Activated CD4-positive, alpha-beta T cell treated with anti-CD3 and anti-CD28 coated beads, Interleukin-2, amount 10 ng/mL, durations not matched to agents 24 days and 14 days (primary cell): ENCODE measurements at regions not wholly inside any gene's neighbourhood (a gene's known extent, or its start where the extent isn't known, plus 50 kb on each side); places are given as distances from the start of the nearest gene placed in this dataset.

Experiments
- DNase-seq: peaks from one replicate; pipeline ENCODE4 v3.0.0; 2022
- H3K27ac Mint-ChIP-seq: one replicate; pipeline ENCODE4 v1.8.0; 2022; ENCODE audit warnings: mild to moderate bottlenecking, mixed read lengths
- H3K27me3 Mint-ChIP-seq: one replicate; pipeline ENCODE4 v1.8.0; 2022; ENCODE audit warnings: mixed read lengths
- H3K36me3 Mint-ChIP-seq: one replicate; pipeline ENCODE4 v1.8.0; 2022; ENCODE audit warnings: low read depth, mild to moderate bottlenecking, mixed read lengths
- H3K4me1 Mint-ChIP-seq: one replicate; pipeline ENCODE4 v1.8.0; 2021; ENCODE audit warnings: mixed read lengths
- H3K4me3 Mint-ChIP-seq: one replicate; pipeline ENCODE4 v1.8.0; 2022; ENCODE audit warnings: mild to moderate bottlenecking, moderate library complexity, mixed read lengths
- H3K9me3 Mint-ChIP-seq: one replicate; pipeline ENCODE4 v1.8.0; 2021; ENCODE audit warnings: mixed read lengths
- intact Hi-C: fragments of 100-400 bp; cut with micrococcal nuclease; formaldehyde crosslinking; loops from one replicate; pipeline ENCODE4 v1.15.1; 2023

DNA sequence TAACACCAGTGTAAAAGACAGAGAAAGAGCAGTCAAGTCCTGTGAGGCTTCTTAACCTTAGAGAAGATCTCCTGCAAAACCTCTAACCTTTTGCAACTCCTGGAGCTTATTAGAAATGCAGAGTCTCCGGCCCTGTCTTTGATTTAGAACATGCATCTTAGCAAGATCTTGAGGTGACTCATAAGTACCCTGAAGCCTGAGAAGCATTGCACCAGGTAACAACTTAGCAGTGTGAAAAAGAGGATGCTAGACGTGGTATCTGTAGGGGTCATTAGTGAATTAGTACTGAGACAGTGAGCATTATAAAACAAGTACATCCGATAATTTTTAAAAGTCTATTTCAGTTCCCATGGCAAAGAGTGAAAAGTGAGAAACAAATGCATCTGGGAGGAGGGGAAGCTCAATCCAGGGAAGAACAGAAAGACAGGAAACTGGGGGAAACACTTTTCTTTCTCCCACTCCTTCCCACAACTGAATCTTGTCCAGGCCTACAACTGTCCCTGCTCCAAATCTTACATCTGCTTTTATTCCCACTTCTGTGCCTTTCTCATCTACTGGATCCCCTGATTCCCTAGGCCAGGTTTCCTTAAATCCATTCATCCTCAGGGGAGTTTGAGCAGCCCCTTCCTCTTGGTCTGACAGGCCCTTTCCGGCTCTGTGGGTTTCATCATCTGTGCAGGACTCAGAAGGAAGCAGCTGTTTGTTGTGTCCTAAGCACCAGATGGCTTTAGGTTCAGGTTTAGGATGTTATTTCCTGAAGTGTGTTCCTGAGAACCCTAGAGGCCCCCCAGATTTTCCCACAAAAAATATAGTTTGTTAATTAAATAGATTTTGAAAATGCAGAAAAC is 128.1 kb upstream of the IL12A start:
- no peak for DNase-seq
- no peak overlapping the region for H3K27ac Mint-ChIP-seq
- intact Hi-C loops, result no loop called here
- H3K27me3 Mint-ChIP-seq, result peaks cover 30% of the 10 kb centered on the region
- no peak overlapping the region for H3K4me3 Mint-ChIP-seq
- peaks cover 3% of the 10 kb centered on the region for H3K4me1 Mint-ChIP-seq
- no peaks in the 10 kb centered on the region for H3K9me3 Mint-ChIP-seq
- no peaks in the 10 kb centered on the region for H3K36me3 Mint-ChIP-seq

DNA sequence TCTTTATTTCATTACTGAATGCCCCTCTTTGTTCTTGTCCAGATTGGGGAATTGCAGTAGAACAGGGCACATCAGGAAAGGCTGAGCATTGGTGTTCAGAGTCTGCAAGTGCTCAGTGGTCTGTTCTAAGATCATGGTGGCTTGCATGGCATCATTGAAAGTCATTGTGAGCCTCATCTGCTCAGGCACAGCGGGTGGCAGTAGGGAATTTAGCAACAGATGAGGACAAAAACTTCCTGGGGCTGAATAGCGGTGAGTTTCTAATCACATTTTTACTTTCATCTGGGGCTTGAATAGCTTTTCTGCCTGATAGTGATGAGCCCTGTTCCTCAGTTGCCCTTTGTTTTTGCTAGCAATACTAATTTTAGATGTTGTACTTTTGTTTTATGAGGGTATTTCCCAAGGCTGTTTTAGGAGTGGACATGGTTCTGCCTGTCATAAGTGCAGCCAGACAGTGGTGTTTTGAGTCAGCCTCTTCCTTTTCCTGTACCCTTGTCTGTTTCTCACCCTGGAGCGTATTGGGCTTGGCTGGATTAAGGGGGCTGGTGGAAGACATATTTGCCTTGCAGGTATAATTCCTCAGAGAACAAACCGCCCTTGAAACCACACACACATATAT is 127.2 kb upstream of the IL12A start:
- no peak overlapping the region for H3K4me3 Mint-ChIP-seq
- DNase-seq, result no peak
- intact Hi-C loops, result no loop called here
- H3K36me3 Mint-ChIP-seq, result no peaks in the 10 kb centered on the region
- H3K27me3 Mint-ChIP-seq, result peaks cover 25% of the 10 kb centered on the region
- H3K4me1 Mint-ChIP-seq, result peaks cover 3% of the 10 kb centered on the region
- H3K27ac Mint-ChIP-seq, result no peak overlapping the region
- H3K9me3 Mint-ChIP-seq, result no peaks in the 10 kb centered on the region

DNA sequence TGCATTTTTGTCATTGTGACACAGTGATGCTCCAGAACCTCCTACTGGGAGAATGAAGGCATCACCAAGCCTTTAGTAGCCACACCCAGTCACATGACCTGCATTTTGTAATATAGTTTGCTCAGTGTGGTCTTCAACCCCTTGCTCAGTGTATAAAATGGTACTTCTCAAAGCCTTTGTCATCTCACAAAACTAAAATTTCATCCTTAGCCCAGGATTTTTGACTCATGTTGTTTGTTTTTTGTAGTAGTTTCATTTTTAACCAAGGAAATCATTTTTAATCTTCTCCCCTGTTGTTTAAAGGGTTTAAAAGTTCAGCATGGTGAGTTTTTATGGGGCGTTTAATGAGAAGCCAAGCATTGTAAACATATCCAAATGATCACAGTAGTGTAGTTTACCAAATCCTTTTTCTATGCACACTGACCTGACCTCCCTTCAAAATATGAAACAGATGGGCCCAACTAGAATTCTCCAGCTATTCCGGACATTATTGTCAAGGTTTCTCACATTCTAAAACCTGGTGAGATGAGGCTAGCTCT is 123.5 kb upstream of the IL12A start:
- H3K36me3 Mint-ChIP-seq, result no peaks in the 10 kb centered on the region
- intact Hi-C loops, result no loop called here
- no peak overlapping the region for H3K4me3 Mint-ChIP-seq
- H3K4me1 Mint-ChIP-seq, result peaks cover 3% of the 10 kb centered on the region
- H3K9me3 Mint-ChIP-seq, result no peaks in the 10 kb centered on the region
- no peak overlapping the region for H3K27ac Mint-ChIP-seq
- no peak for DNase-seq
- peaks cover 19% of the 10 kb centered on the region for H3K27me3 Mint-ChIP-seq

DNA sequence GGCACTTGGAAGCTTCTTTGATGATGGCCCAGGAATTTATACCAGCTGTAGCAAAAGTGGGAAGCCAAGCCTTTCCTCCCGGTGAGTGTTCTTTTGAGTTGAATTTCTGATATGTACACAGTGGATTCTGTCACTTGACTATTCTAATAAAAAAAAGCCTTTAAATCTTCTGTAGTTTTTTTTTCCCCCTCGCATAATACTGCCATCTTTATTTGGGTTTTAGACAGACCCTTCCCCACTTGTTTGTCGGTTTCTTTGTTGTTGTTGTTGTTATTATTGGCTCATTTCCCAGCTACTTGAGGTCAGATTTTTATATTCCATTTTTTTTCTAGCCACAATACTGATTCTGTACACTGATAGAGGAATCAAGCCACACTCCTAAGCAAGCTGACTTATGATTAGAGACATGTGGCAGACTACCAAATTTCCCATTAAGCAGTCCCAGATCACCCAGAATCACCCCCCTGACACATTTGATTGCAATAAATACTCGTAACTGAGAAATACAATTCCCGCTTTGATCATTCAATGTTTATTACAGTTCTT is 122.4 kb upstream of the IL12A start:
- intact Hi-C loops, result no loop called here
- no peak for DNase-seq
- Mint-ChIP-seq H3K36me3 (no peaks in the 10 kb centered on the region), H3K4me3 (no peak overlapping the region), H3K27ac (no peak overlapping the region), H3K27me3 (peaks cover 15% of the 10 kb centered on the region), H3K4me1 (peaks cover 3% of the 10 kb centered on the region), H3K9me3 (no peaks in the 10 kb centered on the region)

DNA sequence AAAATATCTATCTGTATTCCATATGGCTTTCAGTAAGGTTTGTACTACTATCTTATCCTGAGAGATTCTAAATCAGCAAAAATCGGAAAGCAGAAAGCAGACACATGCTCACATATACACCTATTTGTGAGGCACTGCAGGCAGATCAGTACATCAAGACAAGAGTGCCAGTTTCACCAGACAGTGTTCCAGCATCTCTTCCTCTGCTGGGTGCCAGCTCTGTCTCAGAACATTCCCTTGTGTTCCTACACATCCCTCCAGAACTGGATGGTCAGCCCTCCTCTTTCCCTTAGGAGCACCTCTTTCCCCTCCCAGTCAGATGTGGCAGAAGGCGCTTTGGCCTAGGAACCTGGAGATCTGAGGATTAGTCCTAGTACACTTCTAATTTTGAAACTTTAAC is 121.3 kb upstream of the IL12A start:
- Mint-ChIP-seq H3K4me3 (no peak overlapping the region), H3K27me3 (peaks cover 13% of the 10 kb centered on the region), H3K4me1 (peaks cover 3% of the 10 kb centered on the region), H3K27ac (no peak overlapping the region), H3K36me3 (no peaks in the 10 kb centered on the region), H3K9me3 (no peaks in the 10 kb centered on the region)
- intact Hi-C loops, result no loop called here
- DNase-seq, result no peak

DNA sequence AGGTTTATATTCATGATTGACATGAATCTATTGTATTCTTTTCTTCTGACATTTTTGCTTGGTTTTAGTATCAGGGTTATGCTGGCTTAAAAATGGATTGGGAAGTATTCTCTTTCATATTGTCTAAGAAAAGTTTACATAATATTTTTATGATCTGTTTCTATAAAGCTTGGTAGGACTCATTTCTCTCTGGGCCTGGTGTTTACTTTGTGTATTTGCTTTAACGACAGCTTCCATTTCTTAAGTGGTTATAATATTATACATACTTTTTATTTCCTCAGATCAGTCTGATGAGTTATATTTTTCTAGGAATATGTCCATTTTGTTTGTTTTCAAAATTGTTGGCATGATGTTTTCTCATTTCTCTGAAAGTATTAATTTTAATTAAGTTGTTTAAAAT is 117.9 kb upstream of the IL12A start:
- Mint-ChIP-seq H3K4me3 (no peak overlapping the region), H3K27me3 (peaks cover 16% of the 10 kb centered on the region), H3K36me3 (no peaks in the 10 kb centered on the region), H3K27ac (no peak overlapping the region), H3K4me1 (no peaks in the 10 kb centered on the region), H3K9me3 (no peaks in the 10 kb centered on the region)
- DNase-seq, result no peak
- intact Hi-C loops, result no loop called here

DNA sequence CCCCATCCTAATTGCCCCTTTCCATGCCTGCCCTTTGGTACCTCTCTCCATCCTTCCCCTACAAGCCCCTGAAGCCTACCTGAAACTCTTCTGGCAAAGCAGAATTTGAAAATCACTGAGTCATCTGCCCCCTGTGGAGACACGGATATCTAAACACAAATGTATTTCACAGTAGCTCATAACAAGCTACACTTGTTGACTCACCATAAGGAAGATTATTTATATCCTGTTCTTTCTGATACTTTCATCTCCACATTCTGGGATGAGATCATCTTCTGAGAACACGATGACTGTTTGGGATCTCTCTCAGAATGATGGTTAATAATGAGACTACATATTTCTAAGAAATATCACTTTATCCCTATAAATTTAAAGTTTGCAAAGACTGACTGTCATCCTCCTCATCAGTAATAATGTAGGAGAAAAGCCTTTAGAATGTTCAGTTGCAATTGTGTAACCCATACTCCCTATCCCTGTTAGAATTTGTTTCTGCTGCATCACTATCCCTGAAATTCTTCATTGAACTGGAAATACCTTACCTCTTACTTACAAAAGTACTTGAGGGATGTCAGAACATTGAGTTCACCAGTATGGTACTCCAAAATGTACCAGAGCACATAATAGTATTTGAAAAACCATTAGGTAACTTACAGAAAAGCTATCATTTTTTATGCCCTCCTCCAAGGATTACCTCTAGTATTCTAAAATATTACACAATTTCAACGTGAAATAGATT is 116.1 kb upstream of the IL12A start:
- peaks cover 19% of the 10 kb centered on the region for H3K27me3 Mint-ChIP-seq
- H3K4me3 Mint-ChIP-seq, result no peak overlapping the region
- H3K27ac Mint-ChIP-seq, result no peak overlapping the region
- H3K36me3 Mint-ChIP-seq, result no peaks in the 10 kb centered on the region
- intact Hi-C loops, result no loop called here
- no peaks in the 10 kb centered on the region for H3K4me1 Mint-ChIP-seq
- H3K9me3 Mint-ChIP-seq, result no peaks in the 10 kb centered on the region
- no peak for DNase-seq

DNA sequence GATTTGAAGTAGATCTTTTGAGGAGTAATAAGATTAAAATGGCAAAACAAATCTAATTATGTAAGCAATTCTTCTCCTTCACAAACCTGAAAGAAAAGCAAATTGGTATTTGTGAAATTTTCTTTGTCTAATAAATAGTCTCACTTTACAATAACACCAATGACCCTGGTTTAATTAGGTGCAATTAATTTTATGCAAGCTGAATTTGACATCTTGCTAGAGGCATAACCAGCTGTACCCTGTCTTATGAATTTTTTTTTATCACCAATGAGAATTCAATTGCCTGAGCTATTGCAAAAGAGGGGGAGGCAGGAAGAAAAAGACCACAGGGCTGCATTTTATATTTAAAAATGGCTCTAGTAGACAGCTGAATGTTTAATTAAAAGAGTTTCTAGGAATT is 113.5 kb upstream of the IL12A start:
- no peak overlapping the region for H3K4me3 Mint-ChIP-seq
- no peak for DNase-seq
- H3K9me3 Mint-ChIP-seq, result no peaks in the 10 kb centered on the region
- H3K36me3 Mint-ChIP-seq, result no peaks in the 10 kb centered on the region
- intact Hi-C loops, result no loop called here
- no peak overlapping the region for H3K27ac Mint-ChIP-seq
- no peaks in the 10 kb centered on the region for H3K4me1 Mint-ChIP-seq
- peaks cover 15% of the 10 kb centered on the region for H3K27me3 Mint-ChIP-seq

DNA sequence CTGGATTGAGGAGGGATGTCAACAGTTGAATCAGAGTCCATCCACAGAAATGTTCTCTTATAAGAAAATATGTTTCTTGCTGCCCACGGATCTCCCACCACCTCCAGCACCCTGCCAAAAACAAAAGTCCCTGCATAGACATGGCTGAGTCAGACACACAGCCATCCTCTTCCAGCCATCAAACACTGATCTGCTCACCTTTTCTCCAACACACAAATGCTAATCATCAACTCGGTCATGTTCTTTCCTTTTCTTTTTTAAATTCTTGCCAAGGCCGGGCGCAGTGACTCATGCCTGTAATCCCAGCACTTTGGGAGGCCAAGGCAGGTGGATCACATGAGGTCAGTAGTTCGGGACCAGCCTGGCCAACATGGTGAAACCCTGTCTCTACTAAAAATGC is 110.7 kb upstream of the IL12A start:
- no peaks in the 10 kb centered on the region for H3K36me3 Mint-ChIP-seq
- no peak overlapping the region for H3K4me3 Mint-ChIP-seq
- H3K27me3 Mint-ChIP-seq, result peaks cover 26% of the 10 kb centered on the region
- intact Hi-C loops, result no loop called here
- DNase-seq, result no peak
- no peaks in the 10 kb centered on the region for H3K4me1 Mint-ChIP-seq
- H3K27ac Mint-ChIP-seq, result no peak overlapping the region
- H3K9me3 Mint-ChIP-seq, result no peaks in the 10 kb centered on the region

DNA sequence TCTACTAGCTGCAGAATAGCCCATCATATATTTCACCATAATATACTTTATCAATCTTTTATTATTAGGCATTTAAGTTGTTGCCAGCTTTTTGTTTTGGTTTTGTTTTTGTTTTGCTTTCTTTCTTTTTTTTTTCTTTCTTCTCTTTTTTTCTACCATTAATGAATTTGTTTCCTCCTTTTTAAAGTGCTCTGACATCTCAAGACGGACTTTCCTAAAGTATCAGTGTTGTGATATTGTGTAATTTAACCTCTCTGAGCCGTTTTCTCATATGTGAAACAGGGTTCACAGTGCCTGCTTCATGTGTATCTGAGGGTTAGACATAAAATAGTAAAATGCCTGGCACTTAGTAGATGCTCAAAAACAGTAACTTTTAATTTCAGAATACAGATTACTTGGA is 109.5 kb upstream of the IL12A start:
- Mint-ChIP-seq H3K27me3 (peaks cover 25% of the 10 kb centered on the region), H3K4me1 (no peaks in the 10 kb centered on the region), H3K27ac (no peak overlapping the region), H3K9me3 (no peaks in the 10 kb centered on the region), H3K4me3 (no peak overlapping the region), H3K36me3 (no peaks in the 10 kb centered on the region)
- DNase-seq, result no peak
- intact Hi-C loops, result no loop called here

DNA sequence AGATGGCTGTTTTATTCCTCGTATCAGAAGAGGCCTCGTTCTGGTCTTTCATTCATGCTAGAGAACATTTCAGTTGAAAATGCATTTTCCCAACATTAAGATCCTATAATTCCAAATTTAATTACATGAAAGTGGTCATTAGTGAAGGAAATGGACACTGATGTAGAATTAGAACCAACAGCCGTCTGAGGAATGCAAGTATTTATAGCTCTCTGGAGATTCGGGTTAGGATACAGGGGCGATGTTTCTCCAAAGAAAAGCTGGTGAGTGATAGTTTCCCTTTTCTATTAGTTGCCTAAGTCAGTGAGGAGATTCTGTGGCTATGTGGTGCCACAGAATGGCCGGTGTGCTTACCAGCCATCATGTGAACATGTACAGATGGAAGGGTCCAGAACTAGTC is 109.0 kb upstream of the IL12A start:
- no peak overlapping the region for H3K27ac Mint-ChIP-seq
- DNase-seq, result no peak
- no peaks in the 10 kb centered on the region for H3K4me1 Mint-ChIP-seq
- no peaks in the 10 kb centered on the region for H3K36me3 Mint-ChIP-seq
- intact Hi-C loops, result no loop called here
- no peaks in the 10 kb centered on the region for H3K9me3 Mint-ChIP-seq
- H3K4me3 Mint-ChIP-seq, result no peak overlapping the region
- peaks cover 22% of the 10 kb centered on the region for H3K27me3 Mint-ChIP-seq

DNA sequence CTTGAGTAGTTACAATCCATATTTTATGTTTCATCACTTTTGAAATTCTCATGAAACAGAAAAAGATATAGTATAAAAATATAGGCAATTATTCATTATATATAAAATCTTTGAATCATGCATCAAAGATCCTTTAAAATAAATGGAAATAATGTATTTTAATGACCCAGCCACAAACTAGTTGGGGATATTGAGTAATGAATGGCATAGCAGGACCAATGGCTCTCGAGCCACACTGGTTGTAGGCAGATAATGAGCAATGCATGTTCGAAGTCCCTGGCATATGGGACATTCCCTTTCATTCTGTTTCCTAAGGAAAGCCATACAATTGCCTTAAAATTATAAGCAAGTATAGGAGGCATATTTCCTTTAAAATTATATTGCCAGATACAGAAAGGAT is 107.4 kb upstream of the IL12A start:
- no peaks in the 10 kb centered on the region for H3K4me1 Mint-ChIP-seq
- no peak overlapping the region for H3K27ac Mint-ChIP-seq
- H3K4me3 Mint-ChIP-seq, result no peak overlapping the region
- H3K9me3 Mint-ChIP-seq, result no peaks in the 10 kb centered on the region
- H3K27me3 Mint-ChIP-seq, result peaks cover 16% of the 10 kb centered on the region
- intact Hi-C loops, result loop anchor here (10.0 kb wide), 2 partner anchors 464 to 1424 kb away; no protein-coding TSS in a partner anchor
- no peak for DNase-seq
- no peaks in the 10 kb centered on the region for H3K36me3 Mint-ChIP-seq

DNA sequence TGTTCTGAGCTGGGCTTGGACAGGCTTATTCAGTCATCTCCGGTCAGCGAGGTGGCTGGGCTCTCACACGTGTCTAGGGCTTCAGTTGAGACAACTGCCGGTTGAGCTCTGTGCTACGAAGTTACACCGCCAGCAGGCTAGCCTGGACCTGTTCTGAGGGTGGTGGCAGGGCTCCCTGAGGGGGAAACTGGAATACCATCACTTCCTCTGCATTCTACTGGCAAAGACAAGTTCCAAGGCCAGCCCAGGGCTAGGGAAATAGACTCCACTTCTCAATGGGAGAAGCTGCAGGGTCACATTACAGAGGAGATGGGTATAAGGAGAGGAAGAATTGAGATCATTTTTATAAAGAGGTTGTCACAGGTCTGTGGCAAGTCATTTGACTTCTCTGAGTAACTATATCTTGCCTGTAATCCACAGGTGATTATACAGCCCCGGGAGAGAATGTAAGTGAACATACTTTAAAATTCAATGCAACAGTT is 106.8 kb upstream of the IL12A start:
- Mint-ChIP-seq H3K9me3 (no peaks in the 10 kb centered on the region), H3K36me3 (no peaks in the 10 kb centered on the region), H3K27me3 (peaks cover 18% of the 10 kb centered on the region), H3K4me3 (no peak overlapping the region), H3K4me1 (no peaks in the 10 kb centered on the region), H3K27ac (no peak overlapping the region)
- DNase-seq, result no peak
- intact Hi-C loops, result loop anchor here (10.0 kb wide), 2 partner anchors 463 to 1423 kb away; no protein-coding TSS in a partner anchor
